ENCODE measurements at regions not wholly inside any gene's neighbourhood (a gene's known extent, or its start where the extent isn't known, plus 50 kb on each side); places are given as distances from the start of the nearest gene placed in this dataset.

DNA sequence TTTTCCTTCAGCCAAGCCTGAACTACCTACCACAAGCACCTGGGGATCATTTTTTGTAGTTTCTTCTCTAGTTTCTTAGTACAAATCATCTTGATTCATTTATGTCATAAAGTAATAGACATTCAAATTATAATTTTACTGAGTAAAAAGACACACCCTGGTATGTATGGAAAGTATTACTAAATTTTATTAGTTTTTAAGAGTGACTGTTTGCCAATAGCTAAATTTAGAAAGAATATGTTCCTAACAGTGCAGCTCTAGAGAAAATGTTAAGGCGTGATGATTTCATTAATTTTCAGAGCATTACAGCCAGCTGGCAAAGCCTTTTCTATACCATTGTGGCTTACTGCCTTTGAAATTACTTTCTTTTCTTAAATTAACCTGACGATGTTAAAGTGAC lies 612.0 kb upstream of the KCNMB2 start:
- in situ Hi-C loops (cut with HindIII; ENCODE audit: extremely low pct_ligation_motif_present, low pct_unique_long_range_greater_than_20kb), result no loop called here

DNA sequence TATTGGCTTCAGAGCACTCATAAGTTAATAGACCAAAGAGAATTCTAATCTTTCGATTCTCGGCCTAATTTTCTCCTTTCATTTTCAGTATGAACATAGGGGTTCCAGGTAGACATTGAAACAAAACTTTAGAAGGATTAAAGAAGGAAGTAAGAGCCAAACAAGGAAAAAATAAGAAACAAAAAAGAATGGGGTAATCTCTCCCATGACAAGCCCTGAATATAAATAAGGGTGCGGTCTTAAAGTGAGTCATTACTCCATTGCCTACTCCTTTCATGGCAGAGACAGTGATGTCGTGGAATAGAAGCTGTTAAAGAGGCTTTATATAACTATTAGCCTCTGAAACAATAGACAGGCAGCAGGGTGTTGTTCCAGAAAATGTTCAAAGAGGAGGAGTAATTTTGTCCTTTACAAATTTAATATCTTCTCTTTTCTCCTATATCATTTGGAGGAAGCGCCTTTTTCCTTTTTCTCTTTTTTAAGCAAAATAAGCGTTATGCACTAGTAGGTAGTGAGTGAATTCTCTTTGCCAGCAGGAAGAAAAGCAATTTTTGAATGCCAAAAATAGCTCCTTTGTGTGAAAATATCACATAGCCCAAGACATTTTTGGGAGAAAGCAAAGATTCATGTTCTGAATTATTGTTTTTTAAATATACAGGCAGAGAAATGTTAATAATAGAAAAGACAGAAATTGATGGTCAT lies 607.9 kb upstream of the KCNMB2 start:
- Histone ChIP-seq H4K20me1 (ENCODE audit: insufficient read depth, low read length) (no peaks in the 10 kb centered on the region), H3K36me3 (replicated peaks in 1 of 2; ENCODE audit: control insufficient read depth in 1 of 2, insufficient read depth in 2 of 2, low read length in 2 of 2) (no peaks in the 10 kb centered on the region), H2AFZ (ENCODE audit: low read length) (no peak overlapping the region), H3K4me3 (replicated peaks in 1 of 3; ENCODE audit: insufficient read depth in 1 of 3, low read depth in 2 of 3, low read length in 3 of 3) (no peak overlapping the region), H3K79me2 (ENCODE audit: insufficient read depth, low read length) (no peaks in the 10 kb centered on the region), H3K27me3 (ENCODE audit: control insufficient read depth in 1 of 2, insufficient read depth in 2 of 2, low read length in 2 of 2) (no peaks in the 10 kb centered on the region; a peak in 1 of 5 replicates), H3K4me2 (ENCODE audit: low read depth, low read length) (no peak overlapping the region), H3K9me3 (ENCODE audit: low read length) (no peaks in the 10 kb centered on the region), H3K9ac (ENCODE audit: insufficient read depth, low read depth, low read length) (no peak overlapping the region), H3K27ac (ENCODE audit: extremely low read length, insufficient read depth, low read length) (no peak overlapping the region), H3K4me1 (ENCODE audit: insufficient read depth, low read length) (no peaks in the 10 kb centered on the region)
- TF ChIP-seq, protein P1, sequence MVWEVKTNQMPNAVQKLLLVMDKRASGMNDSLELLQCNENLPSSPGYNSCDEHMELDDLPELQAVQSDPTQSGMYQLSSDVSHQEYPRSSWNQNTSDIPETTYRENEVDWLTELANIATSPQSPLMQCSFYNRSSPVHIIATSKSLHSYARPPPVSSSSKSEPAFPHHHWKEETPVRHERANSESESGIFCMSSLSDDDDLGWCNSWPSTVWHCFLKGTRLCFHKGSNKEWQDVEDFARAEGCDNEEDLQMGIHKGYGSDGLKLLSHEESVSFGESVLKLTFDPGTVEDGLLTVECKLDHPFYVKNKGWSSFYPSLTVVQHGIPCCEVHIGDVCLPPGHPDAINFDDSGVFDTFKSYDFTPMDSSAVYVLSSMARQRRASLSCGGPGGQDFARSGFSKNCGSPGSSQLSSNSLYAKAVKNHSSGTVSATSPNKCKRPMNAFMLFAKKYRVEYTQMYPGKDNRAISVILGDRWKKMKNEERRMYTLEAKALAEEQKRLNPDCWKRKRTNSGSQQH (CRISPR knock-in tag; IDR thresholded peaks at IDR 0.05; ENCODE audit: low read depth), result no peak
- TF ChIP-seq GABPB1 (CRISPR knock-in tag; IDR thresholded peaks at IDR 0.05), result no peak
- TF ChIP-seq PHF8 (CRISPR knock-in tag; IDR thresholded peaks at IDR 0.05), result no peak
- TF ChIP-seq, protein P2, sequence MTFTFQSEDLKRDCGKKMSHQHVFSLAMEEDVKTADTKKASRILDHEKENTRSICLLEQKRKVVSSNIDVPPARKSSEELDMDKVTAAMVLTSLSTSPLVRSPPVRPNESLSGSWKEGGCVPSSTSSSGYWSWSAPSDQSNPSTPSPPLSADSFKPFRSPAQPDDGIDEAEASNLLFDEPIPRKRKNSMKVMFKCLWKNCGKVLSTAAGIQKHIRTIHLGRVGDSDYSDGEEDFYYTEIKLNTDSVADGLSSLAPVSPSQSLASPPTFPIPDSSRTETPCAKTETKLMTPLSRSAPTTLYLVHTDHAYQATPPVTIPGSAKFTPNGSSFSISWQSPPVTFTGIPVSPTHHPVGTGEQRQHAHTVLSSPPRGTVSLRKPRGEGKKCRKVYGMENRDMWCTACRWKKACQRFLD (CRISPR knock-in tag; IDR thresholded peaks at IDR 0.05; ENCODE audit: borderline replicate concordance), result no peak
- no peak for TF ChIP-seq ZNF772 (CRISPR knock-in tag; IDR thresholded peaks at IDR 0.05)
- no peak for TF ChIP-seq MIXL1 (CRISPR knock-in tag; IDR thresholded peaks at IDR 0.05)
- intact Hi-C loops (cut with micrococcal nuclease; ENCODE audit: unreplicated experiment), result no loop called here
- ATAC-seq (no peak), FAIRE-seq (no peak), DNase-seq (ENCODE audit: low spot score) (no peak)
- in situ Hi-C loops (cut with HindIII; ENCODE audit: extremely low pct_ligation_motif_present, low pct_unique_long_range_greater_than_20kb), result no loop called here
- WGBS (ENCODE audit: low lambda C conversion rate), result 55% methylated on average over 6 of the region's 6 CpGs
- no TSS peak for BruUV-seq (replicated peaks)
- POLR2A ChIA-PET, result no interaction called here
- CTCF ChIA-PET (ENCODE audit: low intra/inter-chr PET ratio, low total read pairs), result no interaction called here

More for the DNA sequence above, 612.0 kb upstream of the KCNMB2 start:
- Histone ChIP-seq H3K9ac (ENCODE audit: insufficient read depth, low read depth, low read length) (no peak overlapping the region), H3K9me3 (ENCODE audit: low read length) (no peaks in the 10 kb centered on the region), H3K27ac (ENCODE audit: extremely low read length, insufficient read depth, low read length) (no peak overlapping the region), H3K4me1 (ENCODE audit: insufficient read depth, low read length) (no peaks in the 10 kb centered on the region), H3K4me3 (replicated peaks in 1 of 3; ENCODE audit: insufficient read depth in 1 of 3, low read depth in 2 of 3, low read length in 3 of 3) (no peak overlapping the region), H3K4me2 (ENCODE audit: low read depth, low read length) (no peak overlapping the region), H2AFZ (ENCODE audit: low read length) (no peak overlapping the region), H3K79me2 (ENCODE audit: insufficient read depth, low read length) (no peaks in the 10 kb centered on the region), H3K36me3 (replicated peaks in 1 of 2; ENCODE audit: control insufficient read depth in 1 of 2, insufficient read depth in 2 of 2, low read length in 2 of 2) (no peaks in the 10 kb centered on the region), H4K20me1 (ENCODE audit: insufficient read depth, low read length) (no peaks in the 10 kb centered on the region), H3K27me3 (ENCODE audit: control insufficient read depth in 1 of 2, insufficient read depth in 2 of 2, low read length in 2 of 2) (no peaks in the 10 kb centered on the region)
- ChIA-PET POLR2A (no interaction called here), CTCF (ENCODE audit: low intra/inter-chr PET ratio, low total read pairs) (no interaction called here)
- no peak for DNase-seq (ENCODE audit: low spot score)
- WGBS (ENCODE audit: low lambda C conversion rate), result 74% methylated on average over 2 of the region's 2 CpGs
- ATAC-seq, result no peak
- no TSS peak for BruUV-seq (replicated peaks)
- FAIRE-seq, result no peak
- intact Hi-C loops (cut with micrococcal nuclease; ENCODE audit: unreplicated experiment), result no loop called here
- TF ChIP-seq ZNF569 (CRISPR knock-in tag; IDR thresholded peaks at IDR 0.05; ENCODE audit: borderline replicate concordance) (no peak), RXRA (CRISPR knock-in tag; IDR thresholded peaks at IDR 0.05) (no peak), ZNF619 (CRISPR knock-in tag; IDR thresholded peaks at IDR 0.05) (no peak)
